ENCODE measurements at regions not wholly inside any gene's neighbourhood (a gene's known extent, or its start where the extent isn't known, plus 50 kb on each side); places are given as distances from the start of the nearest gene placed in this dataset.

GRCh38 chr3:73697020-73697419 is 72.3 kb upstream of the PDZRN3 start:
- DNase-seq (ENCODE audit: low spot score): no peak

- no peak for DNase-seq (ENCODE audit: low spot score)
These were observed 71.1 kb upstream of the PDZRN3 start for GRCh38 chr3:73695841-73696240.

- DNase-seq (ENCODE audit: low spot score): no peak
These were observed 70.4 kb upstream of the PDZRN3 start for GRCh38 chr3:73694983-73695757.

- peak; percentile 51 for DNase-seq (ENCODE audit: low spot score)
These were observed 62.6 kb upstream of the PDZRN3 start for GRCh38 chr3:73687106-73688004.

GRCh38 chr3:73685061-73685460 is 60.3 kb upstream of the PDZRN3 start:
- no peak for DNase-seq (ENCODE audit: low spot score)

GRCh38 chr3:73683706-73684105 is 59.0 kb upstream of the PDZRN3 start:
- DNase-seq (ENCODE audit: low spot score): no peak

- peak; percentile 58 for DNase-seq (ENCODE audit: low spot score)
These were observed 56.9 kb upstream of the PDZRN3 start for GRCh38 chr3:73681610-73682009.

GRCh38 chr3:73681198-73681597 is 56.5 kb upstream of the PDZRN3 start:
- no peak for DNase-seq (ENCODE audit: low spot score)

GRCh38 chr3:73680391-73681095 is 55.8 kb upstream of the PDZRN3 start:
- no peak for DNase-seq (ENCODE audit: low spot score)

- no peak for DNase-seq (ENCODE audit: low spot score)
These were observed 52.7 kb upstream of the PDZRN3 start for GRCh38 chr3:73677336-73678024.

Measured in GM03348 (cell line).